ENCODE measurements at regions not wholly inside any gene's neighbourhood (a gene's known extent, or its start where the extent isn't known, plus 50 kb on each side); places are given as distances from the start of the nearest gene placed in this dataset.
"Not testable (repeated sequence)": the region's sequence is repeated elsewhere in the genome, so short reads cannot be mapped to it uniquely, and the experiment has no call there.

- in situ Hi-C loops (cut with MboI; ENCODE audit: low sequenced_read_pairs); H2BK20ac ChIP-seq (ENCODE audit: low read depth, low read length); BruUV-seq (replicated peaks); ATAC-seq (ENCODE audit: low read depth); H3K14ac ChIP-seq (replicated peaks; ENCODE audit: low read depth, low read length); H2AK9ac ChIP-seq (replicated peaks; ENCODE audit: low read depth, low read length, poor library complexity); dilution Hi-C loops (cut with HindIII; ENCODE audit: low sequenced_read_pairs, unreplicated experiment); H3K9me1 ChIP-seq (ENCODE audit: insufficient read depth, low read length); H3K27me3 ChIP-seq (ENCODE audit: control insufficient read depth, insufficient read depth, low read length); CTCF ChIA-PET; POLR2A ChIA-PET (ENCODE audit: unreplicated experiment); H3K79me1 ChIP-seq (ENCODE audit: low read depth in 1 of 2, low read length in 2 of 2); H3K4me3 ChIP-seq (ENCODE audit: insufficient read depth, low read depth, low read length); H3K4me2 ChIP-seq (ENCODE audit: low read depth, low read length); H2BK15ac ChIP-seq (ENCODE audit: low read depth, low read length); H3K9me3 ChIP-seq (ENCODE audit: control insufficient read depth, insufficient read depth, low read length); H3K9ac ChIP-seq (ENCODE audit: low read depth, low read length); H3K4ac ChIP-seq (ENCODE audit: low read depth, low read length); H4K8ac ChIP-seq (ENCODE audit: low read depth in 2 of 2, low read length in 2 of 2); H4K5ac ChIP-seq (ENCODE audit: low read depth, low read length); H2BK5ac ChIP-seq (ENCODE audit: low read depth, low read length, poor library complexity, severe bottlenecking); intact Hi-C loops (cut with micrococcal nuclease); H4K20me1 ChIP-seq (ENCODE audit: insufficient read depth, low read length); H2BK120ac ChIP-seq (ENCODE audit: low read depth, low read length); H3K23ac ChIP-seq (ENCODE audit: low read depth, low read length); H3K27ac ChIP-seq (ENCODE audit: insufficient read depth, low read length); H3K56ac ChIP-seq (ENCODE audit: extremely low read depth, insufficient read depth, low read length); H3K36me3 ChIP-seq (ENCODE audit: control insufficient read depth, insufficient read depth, low read length); H2AFZ ChIP-seq (replicated peaks; ENCODE audit: low read length, poor library complexity); H2AK5ac ChIP-seq (ENCODE audit: low read depth, low read length); H3K4me1 ChIP-seq (ENCODE audit: control insufficient read depth, insufficient read depth, low read length); DNase-seq; H3K18ac ChIP-seq (ENCODE audit: low read depth, low read length); H4K91ac ChIP-seq (ENCODE audit: insufficient read depth, low read depth, low read length): not testable (repeated sequence)
- WGBS, 2 experiments (ENCODE audit: extremely low coverage in 2 of 2, insufficient read length in 1 of 2), result no CpG with 5 or more reads among the region's 6 CpGs
Observed at GRCh38 chr15:21062619-21063163, 196.6 kb upstream of the POTEB2 start.

- H3K18ac ChIP-seq (ENCODE audit: low read depth, low read length); H2AK5ac ChIP-seq (ENCODE audit: low read depth, low read length); ATAC-seq (ENCODE audit: low read depth); H4K91ac ChIP-seq (ENCODE audit: insufficient read depth, low read depth, low read length); H3K56ac ChIP-seq (ENCODE audit: extremely low read depth, insufficient read depth, low read length); H3K4ac ChIP-seq (ENCODE audit: low read depth, low read length); POLR2A ChIA-PET (ENCODE audit: unreplicated experiment); DNase-seq; H2BK15ac ChIP-seq (ENCODE audit: low read depth, low read length); dilution Hi-C loops (cut with HindIII; ENCODE audit: low sequenced_read_pairs, unreplicated experiment); CTCF ChIA-PET; H3K79me1 ChIP-seq (ENCODE audit: low read depth in 1 of 2, low read length in 2 of 2); BruUV-seq (replicated peaks); H3K4me2 ChIP-seq (ENCODE audit: low read depth, low read length); H2AFZ ChIP-seq (replicated peaks; ENCODE audit: low read length, poor library complexity); H4K8ac ChIP-seq (ENCODE audit: low read depth in 2 of 2, low read length in 2 of 2); H4K20me1 ChIP-seq (ENCODE audit: insufficient read depth, low read length); H2BK5ac ChIP-seq (ENCODE audit: low read depth, low read length, poor library complexity, severe bottlenecking); H2BK20ac ChIP-seq (ENCODE audit: low read depth, low read length); H3K9me3 ChIP-seq (ENCODE audit: control insufficient read depth, insufficient read depth, low read length); in situ Hi-C loops (cut with MboI; ENCODE audit: low sequenced_read_pairs); H3K4me1 ChIP-seq (ENCODE audit: control insufficient read depth, insufficient read depth, low read length); H4K5ac ChIP-seq (ENCODE audit: low read depth, low read length); H3K23ac ChIP-seq (ENCODE audit: low read depth, low read length); H2BK120ac ChIP-seq (ENCODE audit: low read depth, low read length); intact Hi-C loops (cut with micrococcal nuclease); H2AK9ac ChIP-seq (replicated peaks; ENCODE audit: low read depth, low read length, poor library complexity); H3K27me3 ChIP-seq (ENCODE audit: control insufficient read depth, insufficient read depth, low read length); H3K27ac ChIP-seq (ENCODE audit: insufficient read depth, low read length); H3K4me3 ChIP-seq (ENCODE audit: insufficient read depth, low read depth, low read length); H3K14ac ChIP-seq (replicated peaks; ENCODE audit: low read depth, low read length); H3K36me3 ChIP-seq (ENCODE audit: control insufficient read depth, insufficient read depth, low read length); H3K9ac ChIP-seq (ENCODE audit: low read depth, low read length); H3K9me1 ChIP-seq (ENCODE audit: insufficient read depth, low read length): not testable (repeated sequence)
- WGBS, 2 experiments (ENCODE audit: extremely low coverage in 2 of 2, insufficient read length in 1 of 2), result no CpG with 5 or more reads among the region's 5 CpGs
Observed at GRCh38 chr15:21051866-21052265, 185.8 kb upstream of the POTEB2 start.

All from IMR-90 (cell line).